ENCODE measurements at regions not wholly inside any gene's neighbourhood (a gene's known extent, or its start where the extent isn't known, plus 50 kb on each side); places are given as distances from the start of the nearest gene placed in this dataset.

DNA sequence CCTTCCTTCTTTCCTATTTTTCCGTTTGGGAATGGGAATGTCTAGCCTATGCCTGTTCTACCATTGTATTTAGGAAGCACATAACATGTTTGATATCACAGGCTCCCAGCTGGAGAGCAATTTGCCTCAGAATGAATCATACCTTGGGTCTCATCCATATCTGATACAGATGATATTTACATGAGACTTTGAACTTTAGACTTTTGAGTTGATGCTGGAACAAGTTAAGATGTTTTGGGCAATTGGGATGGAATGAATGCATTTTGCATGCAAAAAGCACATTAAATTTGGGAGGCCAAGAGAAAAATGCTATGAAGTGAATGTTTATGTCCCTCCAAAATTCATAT lies 61.9 kb upstream of the BEGAIN start:
- Histone ChIP-seq H3K4me3 (ENCODE audit: low read depth, low read length) (no peak overlapping the region), H3K27ac (ENCODE audit: low read depth, low read length) (no peak overlapping the region), H3K9ac (ENCODE audit: low read depth, low read length) (no peak overlapping the region), H3K27me3 (ENCODE audit: control insufficient read depth, insufficient read depth, low read length) (peaks cover 7% of the 10 kb centered on the region), H3K4me1 (ENCODE audit: control insufficient read depth, insufficient read depth, low read length) (peaks cover 10% of the 10 kb centered on the region), H3K9me3 (ENCODE audit: control insufficient read depth, insufficient read depth, low read length) (no peaks in the 10 kb centered on the region), H3K36me3 (ENCODE audit: control insufficient read depth, insufficient read depth, low read length) (no peaks in the 10 kb centered on the region)

GRCh38 chr14:100651999-100652508 lies 64.8 kb upstream of the BEGAIN start:
- Histone ChIP-seq H3K9me3 (ENCODE audit: control insufficient read depth, insufficient read depth, low read length) (no peaks in the 10 kb centered on the region), H3K9ac (ENCODE audit: low read depth, low read length) (no peak overlapping the region), H3K4me1 (ENCODE audit: control insufficient read depth, insufficient read depth, low read length) (peaks cover 4% of the 10 kb centered on the region; the same call in 1 of the 2 replicates), H3K4me3 (ENCODE audit: low read depth, low read length) (no peak overlapping the region), H3K27me3 (ENCODE audit: control insufficient read depth, insufficient read depth, low read length) (peaks cover 14% of the 10 kb centered on the region), H3K27ac (ENCODE audit: low read depth, low read length) (no peak overlapping the region), H3K36me3 (ENCODE audit: control insufficient read depth, insufficient read depth, low read length) (no peaks in the 10 kb centered on the region)

DNA sequence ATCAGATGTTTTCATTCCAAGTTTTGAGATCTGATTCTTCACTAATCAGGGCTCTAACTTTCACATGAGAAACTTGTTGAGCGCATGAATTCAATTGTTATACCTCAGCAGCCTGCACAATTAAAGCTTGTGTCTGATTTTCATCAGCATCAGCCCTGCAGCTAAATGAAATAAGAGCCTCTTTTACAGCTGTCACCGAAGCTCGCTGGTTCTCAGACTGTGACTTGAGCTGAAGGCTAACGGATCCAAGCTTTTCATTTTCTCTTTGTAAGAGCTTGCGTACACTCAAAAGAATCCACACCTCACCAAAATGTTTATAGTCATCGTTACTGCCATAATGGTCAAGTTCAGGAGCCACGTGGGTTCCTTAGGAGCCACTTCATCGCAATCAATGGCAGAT lies 65.5 kb upstream of the BEGAIN start:
- peaks cover 14% of the 10 kb centered on the region for H3K27me3 ChIP-seq (ENCODE audit: control insufficient read depth, insufficient read depth, low read length)
- H3K4me3 ChIP-seq (ENCODE audit: low read depth, low read length), result no peak overlapping the region
- no peaks in the 10 kb centered on the region for H3K9me3 ChIP-seq (ENCODE audit: control insufficient read depth, insufficient read depth, low read length)
- H3K9ac ChIP-seq (ENCODE audit: low read depth, low read length), result no peak overlapping the region
- no peaks in the 10 kb centered on the region for H3K36me3 ChIP-seq (ENCODE audit: control insufficient read depth, insufficient read depth, low read length)
- H3K27ac ChIP-seq (ENCODE audit: low read depth, low read length), result no peak overlapping the region
- H3K4me1 ChIP-seq (ENCODE audit: control insufficient read depth, insufficient read depth, low read length), result peaks cover 4% of the 10 kb centered on the region; the same call in 1 of the 2 replicates

DNA sequence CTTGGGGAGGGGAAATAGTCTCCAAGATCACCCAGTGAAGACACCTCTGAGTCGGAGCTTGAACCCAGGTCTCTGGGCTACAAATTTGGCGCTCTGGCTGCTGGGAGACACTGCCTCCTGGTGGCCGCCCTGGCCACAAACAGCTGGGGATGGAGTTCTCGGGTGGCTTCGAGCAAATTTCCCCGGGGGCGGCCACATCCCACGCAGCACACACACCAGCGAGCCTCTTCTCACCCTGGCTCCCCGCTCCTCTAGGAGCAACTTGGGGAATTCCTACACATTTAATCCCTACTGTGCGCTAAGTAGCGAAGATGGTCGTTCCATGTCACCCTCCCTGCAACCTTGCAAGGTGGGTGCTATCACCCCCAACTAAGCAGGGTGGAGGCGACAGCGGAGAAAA lies 66.2 kb upstream of the BEGAIN start:
- H3K27ac ChIP-seq (ENCODE audit: low read depth, low read length), result no peak overlapping the region
- H3K27me3 ChIP-seq (ENCODE audit: control insufficient read depth, insufficient read depth, low read length), result peaks cover 14% of the 10 kb centered on the region
- no peaks in the 10 kb centered on the region for H3K9me3 ChIP-seq (ENCODE audit: control insufficient read depth, insufficient read depth, low read length)
- H3K36me3 ChIP-seq (ENCODE audit: control insufficient read depth, insufficient read depth, low read length), result no peaks in the 10 kb centered on the region
- H3K4me3 ChIP-seq (ENCODE audit: low read depth, low read length), result no peak overlapping the region
- H3K4me1 ChIP-seq (ENCODE audit: control insufficient read depth, insufficient read depth, low read length), result peaks cover 4% of the 10 kb centered on the region; the same call in 1 of the 2 replicates
- H3K9ac ChIP-seq (ENCODE audit: low read depth, low read length), result no peak overlapping the region

DNA sequence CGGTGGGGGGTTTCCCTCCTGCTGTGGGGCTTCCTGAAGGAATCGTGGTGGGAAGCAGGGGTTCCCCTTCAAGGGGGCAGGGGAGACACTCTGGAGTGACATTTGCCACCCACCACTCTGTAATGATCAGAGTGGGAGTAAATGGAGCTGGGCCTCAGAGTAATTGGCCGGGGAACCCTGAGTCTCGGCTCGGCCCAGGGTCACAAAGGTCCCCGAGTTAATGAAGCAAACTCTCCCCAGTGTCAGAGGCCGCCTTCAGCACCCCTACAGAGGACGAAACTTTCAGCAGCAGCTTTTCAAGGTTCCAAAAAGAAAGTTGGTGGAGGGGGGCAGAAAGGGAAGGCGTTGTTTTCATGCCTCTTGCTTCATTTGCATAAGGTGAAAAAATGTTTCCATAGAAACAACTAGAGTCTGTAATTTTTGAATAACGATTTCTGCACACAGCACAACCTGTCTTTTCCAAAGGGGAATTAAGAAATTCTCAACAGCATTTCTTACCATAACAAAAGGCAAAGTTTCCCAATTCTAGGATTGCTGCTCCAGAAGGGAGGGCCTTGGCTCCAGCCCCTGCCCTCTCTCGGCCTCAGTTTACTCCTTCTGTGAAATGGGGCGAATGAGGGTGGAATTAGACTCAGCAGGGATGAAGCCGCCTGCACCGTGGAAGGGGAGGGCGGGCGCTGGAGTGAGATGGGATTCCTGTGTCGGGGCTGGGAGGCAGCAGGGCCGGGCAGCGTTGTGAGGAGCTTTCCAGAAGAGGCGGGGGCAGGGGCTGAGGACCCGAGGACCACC lies 67.0 kb upstream of the BEGAIN start:
- Histone ChIP-seq H3K4me1 (ENCODE audit: control insufficient read depth, insufficient read depth, low read length) (peaks cover 4% of the 10 kb centered on the region; the same call in 1 of the 2 replicates), H3K27ac (ENCODE audit: low read depth, low read length) (no peak overlapping the region), H3K4me3 (ENCODE audit: low read depth, low read length) (peak overlapping the region; percentile 41), H3K9me3 (ENCODE audit: control insufficient read depth, insufficient read depth, low read length) (no peaks in the 10 kb centered on the region), H3K36me3 (ENCODE audit: control insufficient read depth, insufficient read depth, low read length) (no peaks in the 10 kb centered on the region), H3K9ac (ENCODE audit: low read depth, low read length) (no peak overlapping the region), H3K27me3 (ENCODE audit: control insufficient read depth, insufficient read depth, low read length) (peaks cover 14% of the 10 kb centered on the region)

DNA sequence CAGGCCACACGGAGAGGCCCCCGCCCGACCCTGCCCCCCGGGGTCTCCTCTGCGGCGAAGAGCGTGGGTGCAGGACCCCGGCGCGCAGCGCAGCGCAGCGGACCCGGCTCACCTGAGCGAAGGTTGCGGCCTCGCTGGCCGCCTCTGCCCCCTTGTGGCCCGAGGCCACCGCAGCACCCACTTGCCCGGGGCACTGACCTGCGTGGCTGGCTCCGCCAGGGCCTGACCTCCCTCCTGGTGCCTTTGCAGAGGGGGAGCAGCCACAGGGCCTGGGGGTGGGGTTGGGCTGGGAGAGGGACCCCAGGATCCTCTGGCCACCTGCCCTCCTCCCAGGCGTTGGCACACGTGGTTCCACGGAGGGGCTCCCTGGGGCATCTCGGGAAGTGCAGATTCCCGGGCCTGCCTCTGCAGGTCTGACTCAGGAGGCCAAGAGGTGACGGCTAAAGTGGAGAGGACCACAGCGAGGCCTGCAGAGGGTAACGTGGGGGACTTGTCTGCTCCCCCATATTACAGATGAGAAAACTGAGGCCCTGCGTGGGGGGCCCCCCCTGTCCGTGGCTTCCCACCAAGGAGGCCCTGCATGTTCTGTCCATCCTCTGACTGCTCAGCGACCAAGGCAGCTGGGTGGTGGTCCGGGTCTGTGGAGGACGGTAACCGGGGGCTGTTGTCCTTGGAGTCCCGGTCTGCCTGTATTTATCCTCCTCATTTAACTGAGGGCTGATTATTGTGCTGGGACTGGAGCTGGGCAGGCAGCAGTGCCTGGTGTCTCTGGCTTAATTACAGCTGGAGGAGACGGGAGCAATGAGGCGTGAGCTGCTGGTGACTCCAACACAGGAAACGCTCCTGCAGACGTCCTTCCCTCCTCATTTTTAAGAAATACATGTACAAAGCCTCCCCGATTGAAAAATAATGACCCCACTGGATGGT lies 67.9 kb upstream of the BEGAIN start:
- Histone ChIP-seq H3K9me3 (ENCODE audit: control insufficient read depth, insufficient read depth, low read length) (no peaks in the 10 kb centered on the region), H3K9ac (ENCODE audit: low read depth, low read length) (no peak overlapping the region), H3K27me3 (ENCODE audit: control insufficient read depth, insufficient read depth, low read length) (peaks cover 14% of the 10 kb centered on the region), H3K36me3 (ENCODE audit: control insufficient read depth, insufficient read depth, low read length) (no peaks in the 10 kb centered on the region), H3K4me3 (ENCODE audit: low read depth, low read length) (peak overlapping the region; percentile 41), H3K4me1 (ENCODE audit: control insufficient read depth, insufficient read depth, low read length) (peaks cover 4% of the 10 kb centered on the region; the same call in 1 of the 2 replicates), H3K27ac (ENCODE audit: low read depth, low read length) (no peak overlapping the region)

GRCh38 chr14:100655741-100656085 lies 68.5 kb upstream of the BEGAIN start:
- Histone ChIP-seq H3K4me3 (ENCODE audit: low read depth, low read length) (no peak overlapping the region), H3K9ac (ENCODE audit: low read depth, low read length) (no peak overlapping the region), H3K27ac (ENCODE audit: low read depth, low read length) (no peak overlapping the region), H3K36me3 (ENCODE audit: control insufficient read depth, insufficient read depth, low read length) (no peaks in the 10 kb centered on the region), H3K27me3 (ENCODE audit: control insufficient read depth, insufficient read depth, low read length) (peaks cover 14% of the 10 kb centered on the region), H3K4me1 (ENCODE audit: control insufficient read depth, insufficient read depth, low read length) (peaks cover 4% of the 10 kb centered on the region; the same call in 1 of the 2 replicates), H3K9me3 (ENCODE audit: control insufficient read depth, insufficient read depth, low read length) (no peaks in the 10 kb centered on the region)

DNA sequence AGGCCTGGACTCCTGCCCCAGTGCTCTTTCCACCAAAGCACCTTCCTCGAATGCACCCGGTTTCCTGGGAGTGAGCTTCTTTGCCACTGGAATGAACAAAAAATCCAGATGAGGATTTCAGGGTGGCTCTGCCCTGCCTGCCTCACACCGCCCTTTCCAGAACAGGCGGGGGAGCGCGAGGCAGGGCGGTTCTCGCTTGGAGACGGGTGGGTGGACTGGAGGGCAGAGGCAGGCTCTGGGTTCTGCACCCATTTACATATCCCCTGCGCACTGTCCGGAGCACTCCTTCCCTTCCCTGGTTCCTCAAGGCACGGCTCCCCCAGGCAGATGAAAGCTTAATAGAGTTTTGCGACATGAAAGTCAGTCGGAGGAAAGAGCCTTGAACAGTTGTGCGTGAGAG lies 69.7 kb upstream of the DLK1 start:
- Histone ChIP-seq H3K4me3 (ENCODE audit: low read depth, low read length) (no peak overlapping the region), H3K27ac (ENCODE audit: low read depth, low read length) (no peak overlapping the region), H3K9me3 (ENCODE audit: control insufficient read depth, insufficient read depth, low read length) (no peaks in the 10 kb centered on the region), H3K4me1 (ENCODE audit: control insufficient read depth, insufficient read depth, low read length) (peaks cover 4% of the 10 kb centered on the region; the same call in 1 of the 2 replicates), H3K9ac (ENCODE audit: low read depth, low read length) (no peak overlapping the region), H3K36me3 (ENCODE audit: control insufficient read depth, insufficient read depth, low read length) (no peaks in the 10 kb centered on the region), H3K27me3 (ENCODE audit: control insufficient read depth, insufficient read depth, low read length) (peaks cover 14% of the 10 kb centered on the region)

DNA sequence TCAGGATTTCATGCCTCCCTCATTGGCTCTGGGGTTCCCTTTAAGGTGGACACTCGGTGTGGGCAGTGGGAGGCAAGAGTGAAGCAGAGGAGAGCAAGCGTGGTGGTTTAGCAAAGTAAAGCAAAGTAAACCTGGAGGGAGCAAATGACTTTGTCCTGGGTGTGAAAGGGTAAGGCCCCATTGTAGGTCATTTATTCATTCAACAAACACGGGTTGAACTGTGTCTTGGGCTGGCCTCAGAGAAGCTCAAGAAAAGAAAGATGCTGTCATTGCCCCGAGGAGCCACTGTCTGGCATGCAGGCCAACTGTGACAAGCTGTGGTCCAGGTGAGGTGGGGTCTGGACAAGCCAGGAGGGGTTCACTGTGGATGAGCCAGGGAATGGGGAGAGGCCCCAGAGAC lies 68.9 kb upstream of the DLK1 start:
- no peaks in the 10 kb centered on the region for H3K9me3 ChIP-seq (ENCODE audit: control insufficient read depth, insufficient read depth, low read length)
- no peak overlapping the region for H3K27ac ChIP-seq (ENCODE audit: low read depth, low read length)
- no peak overlapping the region for H3K9ac ChIP-seq (ENCODE audit: low read depth, low read length)
- no peaks in the 10 kb centered on the region for H3K36me3 ChIP-seq (ENCODE audit: control insufficient read depth, insufficient read depth, low read length)
- peaks cover 4% of the 10 kb centered on the region; the same call in 1 of the 2 replicates for H3K4me1 ChIP-seq (ENCODE audit: control insufficient read depth, insufficient read depth, low read length)
- H3K27me3 ChIP-seq (ENCODE audit: control insufficient read depth, insufficient read depth, low read length), result peaks cover 14% of the 10 kb centered on the region
- H3K4me3 ChIP-seq (ENCODE audit: low read depth, low read length), result no peak overlapping the region

GRCh38 chr14:100658181-100658886 lies 68.4 kb upstream of the DLK1 start:
- Histone ChIP-seq H3K9me3 (ENCODE audit: control insufficient read depth, insufficient read depth, low read length) (no peaks in the 10 kb centered on the region), H3K4me3 (ENCODE audit: low read depth, low read length) (no peak overlapping the region), H3K27me3 (ENCODE audit: control insufficient read depth, insufficient read depth, low read length) (peaks cover 14% of the 10 kb centered on the region), H3K9ac (ENCODE audit: low read depth, low read length) (no peak overlapping the region), H3K4me1 (ENCODE audit: control insufficient read depth, insufficient read depth, low read length) (peaks cover 4% of the 10 kb centered on the region; the same call in 1 of the 2 replicates), H3K27ac (ENCODE audit: low read depth, low read length) (no peak overlapping the region), H3K36me3 (ENCODE audit: control insufficient read depth, insufficient read depth, low read length) (no peaks in the 10 kb centered on the region)
